ENCODE measurements at regions not wholly inside any gene's neighbourhood (a gene's known extent, or its start where the extent isn't known, plus 50 kb on each side); places are given as distances from the start of the nearest gene placed in this dataset.

DNA sequence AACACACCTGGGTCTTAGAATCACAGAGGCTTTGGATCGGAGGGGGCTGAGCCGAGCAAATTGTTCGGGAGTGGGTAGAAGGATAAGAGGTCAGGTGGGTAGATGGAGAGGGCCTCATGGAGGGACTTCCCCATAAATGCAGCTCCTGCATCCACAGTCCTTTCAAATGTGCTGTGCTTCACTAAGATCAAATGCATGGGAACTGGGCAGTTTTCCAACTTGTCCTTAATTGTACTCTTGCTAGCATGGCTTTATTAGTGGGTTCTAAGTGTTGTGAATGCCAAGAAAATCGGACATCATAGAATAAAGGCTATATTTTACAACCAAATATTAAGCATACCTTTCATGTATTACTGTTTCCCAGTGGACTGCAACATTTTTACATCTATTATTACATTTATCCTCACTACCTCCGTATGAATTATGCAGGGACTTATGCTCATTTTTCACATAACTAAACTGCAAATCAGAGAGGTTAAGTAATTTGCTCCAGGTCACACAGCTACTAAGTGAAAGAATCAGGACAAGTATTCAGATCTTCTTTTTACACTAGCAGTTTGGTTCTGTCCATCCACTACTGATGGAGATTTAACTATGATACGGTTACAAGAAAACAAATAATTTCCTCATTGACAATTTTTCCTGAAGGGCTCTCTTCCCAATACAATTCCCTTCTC is 174.5 kb upstream of the RUNX1 start:
- H3K4me1 ChIP-seq (ENCODE audit: insufficient read depth, low read length) = peaks cover 19% of the 10 kb centered on the region
- BruUV-seq (replicated peaks) = no TSS peak
- intact Hi-C loops (cut with micrococcal nuclease; ENCODE audit: unreplicated experiment) (no loop called here), in situ Hi-C loops (cut with HindIII; ENCODE audit: extremely low pct_ligation_motif_present, low pct_unique_long_range_greater_than_20kb) (no loop called here)
- H4K20me1 ChIP-seq (ENCODE audit: insufficient read depth, low read length) = no peaks in the 10 kb centered on the region
- no peak for FAIRE-seq
- no peaks in the 10 kb centered on the region for H3K9me3 ChIP-seq (ENCODE audit: low read length)
- no peak overlapping the region for H2AFZ ChIP-seq (ENCODE audit: low read length)
- H3K36me3 ChIP-seq (replicated peaks in 1 of 2; ENCODE audit: control insufficient read depth in 1 of 2, insufficient read depth in 2 of 2, low read length in 2 of 2) = no peaks in the 10 kb centered on the region
- DNase-seq (ENCODE audit: low spot score) = no peak
- no peak for ATAC-seq
- ChIA-PET CTCF (ENCODE audit: low intra/inter-chr PET ratio, low total read pairs) (no interaction called here), POLR2A (no interaction called here)
- no peaks in the 10 kb centered on the region for H3K79me2 ChIP-seq (ENCODE audit: insufficient read depth, low read length)
- no peak overlapping the region for H3K4me3 ChIP-seq (replicated peaks in 1 of 3; ENCODE audit: insufficient read depth in 1 of 3, low read depth in 2 of 3, low read length in 3 of 3)
- H3K27me3 ChIP-seq (ENCODE audit: control insufficient read depth in 1 of 2, insufficient read depth in 2 of 2, low read length in 2 of 2) = no peaks in the 10 kb centered on the region; a peak in 1 of 5 replicates
- H3K4me2 ChIP-seq (ENCODE audit: low read depth, low read length) = no peak overlapping the region
- no peak overlapping the region for H3K27ac ChIP-seq (ENCODE audit: extremely low read length, insufficient read depth, low read length)
- WGBS (ENCODE audit: low lambda C conversion rate) = 73% methylated on average over 6 of the region's 6 CpGs
- no peak overlapping the region for H3K9ac ChIP-seq (ENCODE audit: insufficient read depth, low read depth, low read length)
- no peak for TF ChIP-seq ZZZ3 (CRISPR knock-in tag; IDR thresholded peaks at IDR 0.05; ENCODE audit: borderline replicate concordance)
- TF ChIP-seq ZNF850 (CRISPR knock-in tag; conservative IDR thresholded peaks at IDR 0.05) = no peak
- TF ChIP-seq, protein P1, sequence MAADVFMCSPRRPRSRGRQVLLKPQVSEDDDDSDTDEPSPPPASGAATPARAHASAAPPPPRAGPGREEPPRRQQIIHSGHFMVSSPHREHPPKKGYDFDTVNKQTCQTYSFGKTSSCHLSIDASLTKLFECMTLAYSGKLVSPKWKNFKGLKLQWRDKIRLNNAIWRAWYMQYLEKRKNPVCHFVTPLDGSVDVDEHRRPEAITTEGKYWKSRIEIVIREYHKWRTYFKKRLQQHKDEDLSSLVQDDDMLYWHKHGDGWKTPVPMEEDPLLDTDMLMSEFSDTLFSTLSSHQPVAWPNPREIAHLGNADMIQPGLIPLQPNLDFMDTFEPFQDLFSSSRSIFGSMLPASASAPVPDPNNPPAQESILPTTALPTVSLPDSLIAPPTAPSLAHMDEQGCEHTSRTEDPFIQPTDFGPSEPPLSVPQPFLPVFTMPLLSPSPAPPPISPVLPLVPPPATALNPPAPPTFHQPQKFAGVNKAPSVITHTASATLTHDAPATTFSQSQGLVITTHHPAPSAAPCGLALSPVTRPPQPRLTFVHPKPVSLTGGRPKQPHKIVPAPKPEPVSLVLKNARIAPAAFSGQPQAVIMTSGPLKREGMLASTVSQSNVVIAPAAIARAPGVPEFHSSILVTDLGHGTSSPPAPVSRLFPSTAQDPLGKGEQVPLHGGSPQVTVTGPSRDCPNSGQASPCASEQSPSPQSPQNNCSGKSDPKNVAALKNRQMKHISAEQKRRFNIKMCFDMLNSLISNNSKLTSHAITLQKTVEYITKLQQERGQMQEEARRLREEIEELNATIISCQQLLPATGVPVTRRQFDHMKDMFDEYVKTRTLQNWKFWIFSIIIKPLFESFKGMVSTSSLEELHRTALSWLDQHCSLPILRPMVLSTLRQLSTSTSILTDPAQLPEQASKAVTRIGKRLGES (CRISPR knock-in tag; IDR thresholded peaks at IDR 0.05; ENCODE audit: borderline replicate concordance) = no peak
- TF ChIP-seq, protein P2, sequence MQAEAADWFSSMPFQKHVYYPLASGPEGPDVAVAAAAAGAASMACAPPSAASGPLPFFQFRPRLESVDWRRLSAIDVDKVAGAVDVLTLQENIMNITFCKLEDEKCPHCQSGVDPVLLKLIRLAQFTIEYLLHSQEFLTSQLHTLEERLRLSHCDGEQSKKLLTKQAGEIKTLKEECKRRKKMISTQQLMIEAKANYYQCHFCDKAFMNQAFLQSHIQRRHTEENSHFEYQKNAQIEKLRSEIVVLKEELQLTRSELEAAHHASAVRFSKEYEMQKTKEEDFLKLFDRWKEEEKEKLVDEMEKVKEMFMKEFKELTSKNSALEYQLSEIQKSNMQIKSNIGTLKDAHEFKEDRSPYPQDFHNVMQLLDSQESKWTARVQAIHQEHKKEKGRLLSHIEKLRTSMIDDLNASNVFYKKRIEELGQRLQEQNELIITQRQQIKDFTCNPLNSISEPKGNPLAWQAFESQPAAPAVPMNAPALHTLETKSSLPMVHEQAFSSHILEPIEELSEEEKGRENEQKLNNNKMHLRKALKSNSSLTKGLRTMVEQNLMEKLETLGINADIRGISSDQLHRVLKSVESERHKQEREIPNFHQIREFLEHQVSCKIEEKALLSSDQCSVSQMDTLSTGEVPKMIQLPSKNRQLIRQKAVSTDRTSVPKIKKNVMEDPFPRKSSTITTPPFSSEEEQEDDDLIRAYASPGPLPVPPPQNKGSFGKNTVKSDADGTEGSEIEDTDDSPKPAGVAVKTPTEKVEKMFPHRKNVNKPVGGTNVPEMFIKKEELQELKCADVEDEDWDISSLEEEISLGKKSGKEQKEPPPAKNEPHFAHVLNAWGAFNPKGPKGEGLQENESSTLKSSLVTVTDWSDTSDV (CRISPR knock-in tag; IDR thresholded peaks at IDR 0.05) = no peak
- TF ChIP-seq, protein P3, sequence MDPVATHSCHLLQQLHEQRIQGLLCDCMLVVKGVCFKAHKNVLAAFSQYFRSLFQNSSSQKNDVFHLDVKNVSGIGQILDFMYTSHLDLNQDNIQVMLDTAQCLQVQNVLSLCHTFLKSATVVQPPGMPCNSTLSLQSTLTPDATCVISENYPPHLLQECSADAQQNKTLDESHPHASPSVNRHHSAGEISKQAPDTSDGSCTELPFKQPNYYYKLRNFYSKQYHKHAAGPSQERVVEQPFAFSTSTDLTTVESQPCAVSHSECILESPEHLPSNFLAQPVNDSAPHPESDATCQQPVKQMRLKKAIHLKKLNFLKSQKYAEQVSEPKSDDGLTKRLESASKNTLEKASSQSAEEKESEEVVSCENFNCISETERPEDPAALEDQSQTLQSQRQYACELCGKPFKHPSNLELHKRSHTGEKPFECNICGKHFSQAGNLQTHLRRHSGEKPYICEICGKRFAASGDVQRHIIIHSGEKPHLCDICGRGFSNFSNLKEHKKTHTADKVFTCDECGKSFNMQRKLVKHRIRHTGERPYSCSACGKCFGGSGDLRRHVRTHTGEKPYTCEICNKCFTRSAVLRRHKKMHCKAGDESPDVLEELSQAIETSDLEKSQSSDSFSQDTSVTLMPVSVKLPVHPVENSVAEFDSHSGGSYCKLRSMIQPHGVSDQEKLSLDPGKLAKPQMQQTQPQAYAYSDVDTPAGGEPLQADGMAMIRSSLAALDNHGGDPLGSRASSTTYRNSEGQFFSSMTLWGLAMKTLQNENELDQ (CRISPR knock-in tag; IDR thresholded peaks at IDR 0.05; ENCODE audit: borderline replicate concordance) = no peak
- TF ChIP-seq NR3C1 (CRISPR knock-in tag; IDR thresholded peaks at IDR 0.05) = no peak
- no peak for TF ChIP-seq ZNF629 (CRISPR knock-in tag; conservative IDR thresholded peaks at IDR 0.05)
- TF ChIP-seq, protein P4, sequence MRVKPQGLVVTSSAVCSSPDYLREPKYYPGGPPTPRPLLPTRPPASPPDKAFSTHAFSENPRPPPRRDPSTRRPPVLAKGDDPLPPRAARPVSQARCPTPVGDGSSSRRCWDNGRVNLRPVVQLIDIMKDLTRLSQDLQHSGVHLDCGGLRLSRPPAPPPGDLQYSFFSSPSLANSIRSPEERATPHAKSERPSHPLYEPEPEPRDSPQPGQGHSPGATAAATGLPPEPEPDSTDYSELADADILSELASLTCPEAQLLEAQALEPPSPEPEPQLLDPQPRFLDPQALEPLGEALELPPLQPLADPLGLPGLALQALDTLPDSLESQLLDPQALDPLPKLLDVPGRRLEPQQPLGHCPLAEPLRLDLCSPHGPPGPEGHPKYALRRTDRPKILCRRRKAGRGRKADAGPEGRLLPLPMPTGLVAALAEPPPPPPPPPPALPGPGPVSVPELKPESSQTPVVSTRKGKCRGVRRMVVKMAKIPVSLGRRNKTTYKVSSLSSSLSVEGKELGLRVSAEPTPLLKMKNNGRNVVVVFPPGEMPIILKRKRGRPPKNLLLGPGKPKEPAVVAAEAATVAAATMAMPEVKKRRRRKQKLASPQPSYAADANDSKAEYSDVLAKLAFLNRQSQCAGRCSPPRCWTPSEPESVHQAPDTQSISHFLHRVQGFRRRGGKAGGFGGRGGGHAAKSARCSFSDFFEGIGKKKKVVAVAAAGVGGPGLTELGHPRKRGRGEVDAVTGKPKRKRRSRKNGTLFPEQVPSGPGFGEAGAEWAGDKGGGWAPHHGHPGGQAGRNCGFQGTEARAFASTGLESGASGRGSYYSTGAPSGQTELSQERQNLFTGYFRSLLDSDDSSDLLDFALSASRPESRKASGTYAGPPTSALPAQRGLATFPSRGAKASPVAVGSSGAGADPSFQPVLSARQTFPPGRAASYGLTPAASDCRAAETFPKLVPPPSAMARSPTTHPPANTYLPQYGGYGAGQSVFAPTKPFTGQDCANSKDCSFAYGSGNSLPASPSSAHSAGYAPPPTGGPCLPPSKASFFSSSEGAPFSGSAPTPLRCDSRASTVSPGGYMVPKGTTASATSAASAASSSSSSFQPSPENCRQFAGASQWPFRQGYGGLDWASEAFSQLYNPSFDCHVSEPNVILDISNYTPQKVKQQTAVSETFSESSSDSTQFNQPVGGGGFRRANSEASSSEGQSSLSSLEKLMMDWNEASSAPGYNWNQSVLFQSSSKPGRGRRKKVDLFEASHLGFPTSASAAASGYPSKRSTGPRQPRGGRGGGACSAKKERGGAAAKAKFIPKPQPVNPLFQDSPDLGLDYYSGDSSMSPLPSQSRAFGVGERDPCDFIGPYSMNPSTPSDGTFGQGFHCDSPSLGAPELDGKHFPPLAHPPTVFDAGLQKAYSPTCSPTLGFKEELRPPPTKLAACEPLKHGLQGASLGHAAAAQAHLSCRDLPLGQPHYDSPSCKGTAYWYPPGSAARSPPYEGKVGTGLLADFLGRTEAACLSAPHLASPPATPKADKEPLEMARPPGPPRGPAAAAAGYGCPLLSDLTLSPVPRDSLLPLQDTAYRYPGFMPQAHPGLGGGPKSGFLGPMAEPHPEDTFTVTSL (CRISPR knock-in tag; IDR thresholded peaks at IDR 0.05; ENCODE audit: borderline replicate concordance) = no peak
- TF ChIP-seq TAF1 (CRISPR knock-in tag; IDR thresholded peaks at IDR 0.05) = no peak
- no peak for TF ChIP-seq ZNF282 (IDR thresholded peaks at IDR 0.05; ENCODE audit: partially characterized antibody)

Data from HepG2 (cell line).